Tibial nerve (tissue), 4 donors: ENCODE measurements at regions not wholly inside any gene's neighbourhood (a gene's known extent, or its start where the extent isn't known, plus 50 kb on each side); places are given as distances from the start of the nearest gene placed in this dataset.
A peak's percentile ranks its signal among the peaks of the same experiment; 100 is the strongest.

Experiments
- DNase-seq, 2 donors: peaks; one replicate each; pipeline ENCODE4 v3.0.0-alpha.2; 2019; ENCODE audit warnings: low spot score in 2 of 2
- H3K27ac ChIP-seq, 4 donors: fragments of 200-600 bp; sonication (generic) in 3 of 4; one replicate each; pipeline ENCODE4 v1.5.1; 2017 to 2019; ENCODE audit warnings: mild to moderate bottlenecking in 1 of 4
- H3K27me3 ChIP-seq, 2 donors: fragments of 200-600 bp; sonication (generic) in 1 of 2; one replicate each; pipeline versions ENCODE4 v1.5.1 to v1.6.0; 2017 to 2019
- H3K36me3 ChIP-seq, 3 donors: fragments of 200-600 bp; sonication (generic); one replicate each; pipeline ENCODE4 v1.5.1; 2018 to 2019
- H3K4me1 ChIP-seq, 4 donors: fragments of 200-600 bp; sonication (generic) in 3 of 4; one replicate each; pipeline ENCODE4 v1.5.1; 2017 to 2019
- H3K4me3 ChIP-seq, 4 donors: fragments of 200-600 bp; sonication (generic) in 3 of 4; one replicate each; pipeline ENCODE4 v1.5.1; 2017 to 2019; ENCODE audit warnings: mild to moderate bottlenecking in 1 of 4, moderate library complexity in 1 of 4
- H3K9me3 ChIP-seq, 4 donors: fragments of 200-600 bp; sonication (generic) in 3 of 4; one replicate each; pipeline ENCODE4 v1.5.1; 2017 to 2019
- EP300 ChIP-seq, 2 donors: sonication (generic); formaldehyde crosslinking; IDR thresholded peaks; one replicate each; pipeline ENCODE4 v1.6.1; 2017; ENCODE audit warnings: antibody characterized with exemption in 2 of 2, mild to moderate bottlenecking in 1 of 2
- POLR2A ChIP-seq, 2 donors: fragments of 450-650 bp; IDR thresholded peaks; one replicate each; pipeline ENCODE4 v1.6.1; 2017; ENCODE audit warnings: antibody characterized with exemption in 2 of 2, mild to moderate bottlenecking in 2 of 2, moderate library complexity in 2 of 2
- WGBS, 2 donors: methylation state at CpG; one replicate each; pipeline ENCODE4 v1.1.5; 2018; 5-methylcytosine and 5-hydroxymethylcytosine counted together
- TF ChIP-seq, protein P1 (sequence below), 5 experiments: fragments of 200-600 bp in 3 of 5; fragments of 450-650 bp in 2 of 5; sonication (generic) in 3 of 5; IDR thresholded peaks; one replicate each; pipeline ENCODE4 v1.5.1; 2016 to 2019; ENCODE audit warnings: antibody characterized with exemption in 5 of 5, mild to moderate bottlenecking in 3 of 5, moderate library complexity in 2 of 5

DNA sequence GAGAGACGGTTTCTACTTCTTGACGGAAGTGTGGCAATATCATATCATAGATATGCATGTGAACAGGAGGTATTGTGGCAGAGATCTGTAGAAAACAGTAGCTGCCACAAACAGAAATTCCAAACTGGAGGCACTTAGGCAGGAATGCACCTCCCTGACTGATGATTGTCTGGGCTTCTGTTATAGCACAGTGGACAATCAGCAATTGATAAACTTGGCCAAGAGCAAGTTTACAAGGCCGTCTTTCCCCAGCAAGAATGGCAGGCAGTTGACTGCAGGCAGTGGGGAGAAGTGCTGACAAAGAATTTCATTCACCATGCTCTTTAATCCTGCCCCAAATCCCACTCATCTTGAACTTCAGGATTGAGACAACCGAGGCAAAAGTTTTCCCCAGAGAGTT, 114.4 kb upstream of the STOX2 start:
- WGBS, 2 donors: 54 to 63% methylated on average over 4 of the region's 4 CpGs
- H3K36me3 ChIP-seq: no peaks in the 10 kb centered on the region
- H3K27me3 ChIP-seq: no peaks in the 10 kb centered on the region
- H3K4me3 ChIP-seq: no peak overlapping the region
- H3K27ac ChIP-seq: peak overlapping the region in 2 of 4 donors; percentile 32 to 53
- peaks cover 0 to 23% (median 0%) of the 10 kb centered on the region in 4 donors for H3K9me3 ChIP-seq
- H3K4me1 ChIP-seq: peaks cover 0 to 11% (median 3%) of the 10 kb centered on the region in 4 donors
- TF ChIP-seq EP300 (IDR thresholded peaks at IDR 0.05): no peak
- no peak for DNase-seq

DNA sequence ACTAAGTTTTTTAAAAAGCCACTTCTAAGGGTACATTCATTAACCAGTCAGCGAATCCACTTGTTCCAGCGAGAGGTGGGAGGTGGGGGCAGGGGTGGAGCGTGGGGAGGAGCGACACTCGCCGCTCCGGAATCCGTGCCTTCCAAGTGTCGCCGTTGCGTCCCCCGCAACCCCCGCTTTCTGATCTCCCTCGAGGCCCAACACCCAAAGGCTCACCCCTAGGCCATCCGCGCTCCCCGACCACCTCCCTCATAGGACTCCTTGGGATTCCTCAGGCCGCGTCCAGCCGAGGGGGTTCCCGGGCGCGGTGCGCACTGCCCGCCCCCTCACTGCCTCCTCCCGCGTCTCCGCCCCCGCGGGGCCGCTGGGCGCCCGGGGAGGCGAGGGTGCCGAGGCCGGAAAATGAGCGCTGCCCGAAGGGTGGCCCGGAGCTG, 108.1 kb upstream of the STOX2 start:
- DNase-seq: no peak
- TF ChIP-seq POLR2A (IDR thresholded peaks at IDR 0.05): no peak
- TF ChIP-seq, protein P1, sequence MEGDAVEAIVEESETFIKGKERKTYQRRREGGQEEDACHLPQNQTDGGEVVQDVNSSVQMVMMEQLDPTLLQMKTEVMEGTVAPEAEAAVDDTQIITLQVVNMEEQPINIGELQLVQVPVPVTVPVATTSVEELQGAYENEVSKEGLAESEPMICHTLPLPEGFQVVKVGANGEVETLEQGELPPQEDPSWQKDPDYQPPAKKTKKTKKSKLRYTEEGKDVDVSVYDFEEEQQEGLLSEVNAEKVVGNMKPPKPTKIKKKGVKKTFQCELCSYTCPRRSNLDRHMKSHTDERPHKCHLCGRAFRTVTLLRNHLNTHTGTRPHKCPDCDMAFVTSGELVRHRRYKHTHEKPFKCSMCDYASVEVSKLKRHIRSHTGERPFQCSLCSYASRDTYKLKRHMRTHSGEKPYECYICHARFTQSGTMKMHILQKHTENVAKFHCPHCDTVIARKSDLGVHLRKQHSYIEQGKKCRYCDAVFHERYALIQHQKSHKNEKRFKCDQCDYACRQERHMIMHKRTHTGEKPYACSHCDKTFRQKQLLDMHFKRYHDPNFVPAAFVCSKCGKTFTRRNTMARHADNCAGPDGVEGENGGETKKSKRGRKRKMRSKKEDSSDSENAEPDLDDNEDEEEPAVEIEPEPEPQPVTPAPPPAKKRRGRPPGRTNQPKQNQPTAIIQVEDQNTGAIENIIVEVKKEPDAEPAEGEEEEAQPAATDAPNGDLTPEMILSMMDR (IDR thresholded peaks at IDR 0.05): peak in 1 of 5 experiments; percentile 11
- TF ChIP-seq EP300 (IDR thresholded peaks at IDR 0.05): peak in 1 of 2 donors; percentile 27
- peaks cover 0 to 37% (median 0%) of the 10 kb centered on the region in 4 donors for H3K4me1 ChIP-seq
- peaks cover 0 to 7% of the 10 kb centered on the region in 2 donors for H3K27me3 ChIP-seq
- WGBS, 2 donors: 1 to 2% methylated on average over 25 to 27 of the region's 39 CpGs
- H3K27ac ChIP-seq: peak overlapping the region; percentile 57 to 86 (median 74)
- H3K9me3 ChIP-seq: peaks cover 0 to 23% (median 0%) of the 10 kb centered on the region in 4 donors
- peak overlapping the region; percentile 48 to 77 (median 62) for H3K4me3 ChIP-seq
- no peaks in the 10 kb centered on the region for H3K36me3 ChIP-seq

DNA sequence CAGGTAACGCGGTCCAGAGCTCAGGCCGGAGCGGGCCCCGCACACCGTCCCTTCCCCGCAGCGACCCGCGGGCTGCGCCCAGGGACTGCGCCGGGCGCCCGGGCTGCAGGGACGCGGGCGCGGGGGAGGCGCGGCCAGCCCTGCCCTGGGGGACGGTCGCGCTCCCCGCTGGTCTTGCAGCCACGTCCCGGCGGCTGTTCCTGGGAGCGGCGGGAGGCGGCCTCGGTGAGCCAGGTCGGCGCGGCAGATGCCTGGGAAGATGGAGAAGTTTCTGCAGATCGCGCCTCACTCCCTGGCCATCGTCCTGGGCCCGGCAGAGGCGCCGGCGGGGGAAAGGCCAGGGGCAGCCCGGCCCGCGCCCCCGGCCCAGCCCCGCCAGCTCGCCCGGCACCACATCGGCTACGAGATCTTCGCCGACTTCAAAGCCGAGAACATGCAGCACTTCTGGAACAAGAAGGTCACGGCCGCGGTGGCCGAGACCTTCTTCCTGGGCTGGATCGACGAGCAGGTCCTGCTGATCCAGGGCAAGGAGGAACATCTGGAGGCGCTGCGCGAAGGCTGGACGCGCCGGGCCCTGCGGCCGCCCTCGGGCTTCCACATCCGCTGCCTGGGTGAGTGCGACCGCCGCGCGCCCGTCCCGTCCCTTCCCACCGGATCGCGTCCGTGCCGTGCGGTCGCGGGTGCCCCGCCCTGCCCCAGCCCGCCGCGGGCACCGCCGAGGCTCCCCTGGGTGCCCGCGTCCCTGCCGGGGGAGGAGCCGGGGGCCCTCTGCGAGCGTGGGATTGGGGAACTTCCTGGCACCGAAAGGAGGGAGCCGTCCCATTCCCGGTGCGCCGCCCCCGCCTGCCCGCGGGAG, 107.4 kb upstream of the STOX2 start:
- no peak for TF ChIP-seq POLR2A (IDR thresholded peaks at IDR 0.05)
- no peak for TF ChIP-seq EP300 (IDR thresholded peaks at IDR 0.05)
- TF ChIP-seq, protein P1 (IDR thresholded peaks at IDR 0.05): no peak
- WGBS, 2 donors: 1% methylated on average over 45 to 47 of the region's 105 CpGs
- peaks cover 0 to 37% (median 0%) of the 10 kb centered on the region in 4 donors for H3K4me1 ChIP-seq
- H3K36me3 ChIP-seq: no peaks in the 10 kb centered on the region
- H3K9me3 ChIP-seq: peaks cover 0 to 21% (median 0%) of the 10 kb centered on the region in 4 donors
- no peak for DNase-seq
- peaks cover 0 to 7% of the 10 kb centered on the region in 2 donors for H3K27me3 ChIP-seq
- peak overlapping the region; percentile 48 to 77 (median 62) for H3K4me3 ChIP-seq
- H3K27ac ChIP-seq: peak overlapping the region; percentile 57 to 86 (median 74)

DNA sequence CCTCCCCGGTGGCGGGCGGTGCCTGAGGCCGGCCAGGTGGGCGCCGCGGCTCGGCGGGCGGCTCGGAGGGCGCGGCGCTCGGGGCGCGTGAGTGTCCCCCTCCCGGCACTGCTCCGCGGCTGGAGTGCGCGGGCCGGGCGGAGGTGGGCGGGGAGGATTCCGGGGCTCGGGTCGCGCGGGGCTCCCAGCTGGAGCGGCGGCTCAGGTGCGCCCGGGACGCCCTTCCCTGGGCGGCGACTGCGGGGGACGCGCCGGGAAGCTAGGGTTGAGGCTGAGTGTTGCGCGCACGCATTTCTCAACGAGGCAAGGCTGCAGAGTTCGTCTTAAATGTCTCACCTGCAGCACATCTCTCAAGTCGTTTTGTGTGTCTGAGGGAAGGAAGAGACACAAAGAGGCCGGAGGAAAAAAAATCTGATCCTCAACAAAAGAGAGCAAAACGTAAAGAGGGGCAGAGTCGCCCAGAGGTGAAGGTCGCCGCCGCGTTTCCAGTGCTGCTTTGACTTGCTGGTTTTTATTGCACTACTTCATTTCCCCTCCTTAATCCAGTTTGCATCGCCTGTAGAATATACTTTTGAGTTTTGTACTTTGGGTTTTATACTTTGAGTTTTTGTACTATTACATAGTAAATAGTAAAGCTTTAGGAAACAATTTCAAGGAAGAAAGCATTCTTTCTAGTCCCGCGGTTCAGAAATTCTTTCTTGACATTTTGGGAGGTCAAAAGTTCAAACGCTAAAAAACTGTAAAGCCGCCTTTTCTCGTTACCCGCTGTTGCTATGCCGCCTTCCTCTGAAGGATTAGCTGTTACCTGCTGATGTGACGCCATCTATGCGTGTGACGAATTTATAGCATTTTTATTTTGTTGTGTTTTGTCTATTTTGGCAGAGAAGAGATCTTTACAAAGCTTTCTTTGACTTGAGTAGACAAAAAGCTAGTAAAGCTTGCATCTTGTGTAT, 106.5 kb upstream of the STOX2 start:
- no peak for DNase-seq
- peaks cover 0 to 7% of the 10 kb centered on the region in 2 donors for H3K27me3 ChIP-seq
- 6 to 10% methylated on average over 47 to 55 of the region's 65 CpGs for WGBS, 2 donors
- H3K27ac ChIP-seq: peak overlapping the region; percentile 47 to 86 (median 62)
- H3K9me3 ChIP-seq: peaks cover 0 to 13% (median 0%) of the 10 kb centered on the region in 4 donors
- TF ChIP-seq POLR2A (IDR thresholded peaks at IDR 0.05): no peak
- no peaks in the 10 kb centered on the region for H3K36me3 ChIP-seq
- peaks cover 0 to 37% (median 0%) of the 10 kb centered on the region in 4 donors for H3K4me1 ChIP-seq
- peak overlapping the region; percentile 48 to 77 (median 62) for H3K4me3 ChIP-seq

DNA sequence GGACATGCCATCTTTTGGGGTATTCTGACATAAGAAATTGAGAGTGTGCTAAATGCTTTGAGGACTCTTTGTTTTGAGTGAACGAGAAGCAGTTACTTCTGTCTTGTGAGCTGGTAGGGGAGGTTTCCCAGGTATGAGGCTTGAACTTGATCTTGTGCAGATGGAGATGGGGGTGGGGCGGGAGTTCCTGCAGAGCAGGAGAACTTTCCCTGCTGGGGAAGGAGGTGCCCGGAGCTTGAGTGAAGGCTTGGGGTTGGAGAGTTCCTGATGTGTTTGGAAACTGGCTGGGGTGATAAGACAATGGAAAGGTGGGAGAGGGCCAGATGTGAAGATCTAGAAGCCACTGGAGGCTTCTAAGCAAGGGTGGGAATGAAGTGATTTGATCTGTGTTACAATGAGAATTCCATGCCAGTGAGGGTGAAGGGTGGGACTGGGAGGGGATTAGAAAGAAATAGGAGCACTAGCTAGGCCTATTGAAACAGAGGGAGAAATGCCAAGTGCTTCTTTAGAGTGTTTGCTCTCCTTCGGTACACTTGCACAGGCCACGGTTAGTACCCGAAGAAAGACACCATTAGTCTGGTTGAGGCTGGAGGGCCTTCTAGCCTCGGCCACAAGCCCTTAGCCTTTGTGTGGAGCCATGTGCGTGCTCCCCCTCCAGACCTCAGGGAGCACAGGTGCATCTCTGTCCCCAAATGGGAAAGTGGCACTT, 103.5 kb upstream of the STOX2 start:
- no peak overlapping the region for H3K4me3 ChIP-seq
- H3K27ac ChIP-seq: no peak overlapping the region
- no peak for DNase-seq
- no peaks in the 10 kb centered on the region for H3K9me3 ChIP-seq
- no peaks in the 10 kb centered on the region for H3K36me3 ChIP-seq
- H3K4me1 ChIP-seq: peaks cover 0 to 32% (median 0%) of the 10 kb centered on the region in 4 donors
- TF ChIP-seq, protein P1 (IDR thresholded peaks at IDR 0.05): no peak
- no peak for TF ChIP-seq POLR2A (IDR thresholded peaks at IDR 0.05)
- no peak for TF ChIP-seq EP300 (IDR thresholded peaks at IDR 0.05)
- H3K27me3 ChIP-seq: peaks cover 0 to 7% of the 10 kb centered on the region in 2 donors
- 48 to 68% methylated on average over 8 of the region's 8 CpGs for WGBS, 2 donors
